Fibroblast of villous mesenchyme (primary cell): ENCODE measurements at regions not wholly inside any gene's neighbourhood (a gene's known extent, or its start where the extent isn't known, plus 50 kb on each side); places are given as distances from the start of the nearest gene placed in this dataset.

Source experiments
- DNase-seq: peaks from one replicate; pipeline ENCODE4 v3.0.0-alpha.2; 2010; ENCODE audit warnings: low read depth
- H3K4me3 ChIP-seq: 2 replicates; pipeline ENCODE4 v1.5.1; 2011; ENCODE audit warnings: low read depth, mild to moderate bottlenecking, low read length
- TF ChIP-seq, protein P1 (sequence below): IDR thresholded peaks from 2 replicates; pipeline ENCODE4 v1.5.1; 2012; ENCODE audit warnings: low read depth, mild to moderate bottlenecking, low read length; ENCODE audit not compliant: insufficient read depth

DNA sequence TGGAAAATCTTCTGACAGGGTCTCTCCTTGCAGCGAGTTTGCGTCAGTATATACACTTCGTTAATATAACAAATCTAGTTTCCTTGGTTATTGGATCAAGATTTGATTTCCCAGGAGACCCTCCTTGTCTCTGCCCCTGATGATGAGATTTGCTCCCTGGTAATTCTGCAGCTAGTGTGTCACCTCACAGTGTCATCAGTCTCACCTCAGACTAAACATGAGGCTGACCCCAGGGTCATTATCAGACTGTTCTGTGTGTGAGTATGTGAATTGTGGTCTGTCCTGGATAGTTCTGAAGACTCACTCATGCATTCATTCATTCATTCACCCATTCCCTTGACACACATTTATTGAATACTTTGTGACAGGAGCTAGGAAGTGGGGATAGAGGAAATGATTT is 138.4 kb upstream of the CTTNBP2 start:
- H3K4me3 ChIP-seq, result no peak overlapping the region
- DNase-seq, result no peak
- TF ChIP-seq, protein P1, sequence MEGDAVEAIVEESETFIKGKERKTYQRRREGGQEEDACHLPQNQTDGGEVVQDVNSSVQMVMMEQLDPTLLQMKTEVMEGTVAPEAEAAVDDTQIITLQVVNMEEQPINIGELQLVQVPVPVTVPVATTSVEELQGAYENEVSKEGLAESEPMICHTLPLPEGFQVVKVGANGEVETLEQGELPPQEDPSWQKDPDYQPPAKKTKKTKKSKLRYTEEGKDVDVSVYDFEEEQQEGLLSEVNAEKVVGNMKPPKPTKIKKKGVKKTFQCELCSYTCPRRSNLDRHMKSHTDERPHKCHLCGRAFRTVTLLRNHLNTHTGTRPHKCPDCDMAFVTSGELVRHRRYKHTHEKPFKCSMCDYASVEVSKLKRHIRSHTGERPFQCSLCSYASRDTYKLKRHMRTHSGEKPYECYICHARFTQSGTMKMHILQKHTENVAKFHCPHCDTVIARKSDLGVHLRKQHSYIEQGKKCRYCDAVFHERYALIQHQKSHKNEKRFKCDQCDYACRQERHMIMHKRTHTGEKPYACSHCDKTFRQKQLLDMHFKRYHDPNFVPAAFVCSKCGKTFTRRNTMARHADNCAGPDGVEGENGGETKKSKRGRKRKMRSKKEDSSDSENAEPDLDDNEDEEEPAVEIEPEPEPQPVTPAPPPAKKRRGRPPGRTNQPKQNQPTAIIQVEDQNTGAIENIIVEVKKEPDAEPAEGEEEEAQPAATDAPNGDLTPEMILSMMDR, result no peak

GRCh38 chr7:118013252-118014010 is 140.2 kb upstream of the CTTNBP2 start:
- H3K4me3 ChIP-seq, result no peak overlapping the region
- TF ChIP-seq, protein P1, result no peak

DNA sequence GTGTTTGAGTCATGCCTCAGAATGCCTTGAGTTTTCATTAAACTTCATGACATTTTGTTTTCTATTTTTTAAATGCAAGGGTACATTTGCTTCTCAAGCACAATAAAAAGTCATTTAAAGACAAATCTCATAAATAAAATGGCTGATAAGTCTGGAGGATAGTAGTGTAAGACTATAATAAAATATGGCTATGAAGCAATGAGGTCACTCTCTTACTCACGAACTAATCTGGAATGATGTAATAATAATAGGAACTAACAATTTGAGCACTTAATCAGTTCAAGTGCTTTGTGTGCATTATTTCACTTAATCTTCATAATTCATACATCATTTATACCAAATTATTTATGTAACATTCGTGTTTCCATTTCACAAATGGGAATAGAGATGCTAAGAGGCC is 149.3 kb upstream of the CTTNBP2 start:
- TF ChIP-seq, protein P1, result no peak
- DNase-seq, result no peak
- no peak overlapping the region for H3K4me3 ChIP-seq

More at GRCh38 chr7:118013252-118014010, 140.2 kb upstream of the CTTNBP2 start:
- no peak for DNase-seq

DNA sequence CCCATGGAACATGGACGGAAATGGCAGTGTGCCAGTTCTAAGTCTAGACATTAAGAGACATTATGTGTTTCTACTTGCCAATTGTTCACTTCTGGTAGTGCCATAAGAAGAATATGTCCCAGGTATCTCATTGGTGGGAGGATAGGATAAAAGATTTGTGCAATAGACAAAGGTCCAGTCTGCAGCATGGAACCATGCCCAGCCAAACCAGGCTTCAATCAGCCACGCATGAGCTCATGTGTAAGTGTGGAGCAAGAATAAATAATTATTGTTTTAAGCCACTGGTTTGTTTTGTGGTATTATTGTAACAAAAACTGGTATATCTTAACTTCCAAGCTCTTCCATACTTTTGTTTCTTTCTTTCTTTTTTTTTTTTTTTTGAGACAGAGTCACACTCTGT is 153.6 kb upstream of the CTTNBP2 start:
- H3K4me3 ChIP-seq, result no peak overlapping the region
- DNase-seq, result no peak
- TF ChIP-seq, protein P1, result no peak

GRCh38 chr7:118028226-118028625 is 155.0 kb upstream of the CTTNBP2 start:
- H3K4me3 ChIP-seq, result no peak overlapping the region
- TF ChIP-seq, protein P1, result no peak
- no peak for DNase-seq

GRCh38 chr7:118029826-118030422 is 154.0 kb upstream of the LSM8 start:
- H3K4me3 ChIP-seq, result no peak overlapping the region
- TF ChIP-seq, protein P1, result no peak
- no peak for DNase-seq

DNA sequence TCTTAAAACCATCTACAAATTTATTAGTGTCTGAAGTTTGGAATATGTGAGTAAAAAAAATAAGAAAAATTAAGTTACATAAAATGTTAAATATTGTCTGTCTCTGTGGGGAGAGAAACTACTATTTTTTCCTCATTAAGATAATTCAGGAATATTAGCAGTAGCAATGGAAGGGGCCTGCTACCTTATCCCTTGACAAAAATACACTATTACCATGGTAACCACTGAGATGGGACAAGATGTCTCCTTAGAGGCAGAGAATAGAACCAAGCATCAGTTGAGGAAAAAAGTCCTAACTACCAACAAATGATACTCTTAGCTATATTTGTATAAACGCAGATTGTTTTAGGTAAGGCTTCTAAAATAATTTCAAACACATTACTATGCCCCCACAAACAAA is 150.7 kb upstream of the LSM8 start:
- TF ChIP-seq, protein P1, result no peak
- DNase-seq, result no peak
- H3K4me3 ChIP-seq, result no peak overlapping the region
